ENCODE measurements at regions not wholly inside any gene's neighbourhood (a gene's known extent, or its start where the extent isn't known, plus 50 kb on each side); places are given as distances from the start of the nearest gene placed in this dataset.

GRCh38 chr5:107063511-107063910, 607.2 kb downstream of the EFNA5 start:
- Mint-ChIP-seq H3K27ac (no peak overlapping the region), H3K4me3 (no peak overlapping the region), H3K9me3 (peaks cover 3% of the 10 kb centered on the region), H3K27me3 (ENCODE audit: low read depth, poor library complexity) (no peaks in the 10 kb centered on the region), H3K4me1 (no peaks in the 10 kb centered on the region), H3K36me3 (ENCODE audit: low read depth) (no peaks in the 10 kb centered on the region)
- no peak for TF ChIP-seq CTCF (IDR thresholded peaks at IDR 0.05)
- no peak for DNase-seq

GRCh38 chr5:107058803-107059202, 611.9 kb downstream of the EFNA5 start:
- Mint-ChIP-seq H3K27me3 (ENCODE audit: low read depth, poor library complexity) (no peaks in the 10 kb centered on the region), H3K9me3 (no peaks in the 10 kb centered on the region), H3K36me3 (ENCODE audit: low read depth) (no peaks in the 10 kb centered on the region), H3K27ac (no peak overlapping the region), H3K4me3 (no peak overlapping the region), H3K4me1 (no peaks in the 10 kb centered on the region)
- no peak for TF ChIP-seq CTCF (IDR thresholded peaks at IDR 0.05)
- no peak for DNase-seq

GRCh38 chr5:107058235-107058634, 612.5 kb downstream of the EFNA5 start:
- no peak for DNase-seq
- Mint-ChIP-seq H3K9me3 (no peaks in the 10 kb centered on the region), H3K36me3 (ENCODE audit: low read depth) (no peaks in the 10 kb centered on the region), H3K27me3 (ENCODE audit: low read depth, poor library complexity) (no peaks in the 10 kb centered on the region), H3K4me1 (no peaks in the 10 kb centered on the region), H3K27ac (no peak overlapping the region), H3K4me3 (no peak overlapping the region)
- TF ChIP-seq CTCF (IDR thresholded peaks at IDR 0.05): no peak

GRCh38 chr5:107056278-107056677, 614.5 kb downstream of the EFNA5 start:
- no peak for DNase-seq
- H3K36me3 Mint-ChIP-seq (ENCODE audit: low read depth): no peaks in the 10 kb centered on the region
- H3K9me3 Mint-ChIP-seq: no peaks in the 10 kb centered on the region
- no peaks in the 10 kb centered on the region for H3K4me1 Mint-ChIP-seq
- H3K27me3 Mint-ChIP-seq (ENCODE audit: low read depth, poor library complexity): no peaks in the 10 kb centered on the region
- no peak for TF ChIP-seq CTCF (IDR thresholded peaks at IDR 0.05)
- H3K4me3 Mint-ChIP-seq: no peak overlapping the region
- H3K27ac Mint-ChIP-seq: no peak overlapping the region

GRCh38 chr5:107047048-107047447, 623.7 kb downstream of the EFNA5 start:
- TF ChIP-seq CTCF (IDR thresholded peaks at IDR 0.05): no peak
- Mint-ChIP-seq H3K36me3 (ENCODE audit: low read depth) (no peaks in the 10 kb centered on the region), H3K4me3 (no peak overlapping the region), H3K9me3 (peaks cover 4% of the 10 kb centered on the region), H3K27ac (no peak overlapping the region), H3K27me3 (ENCODE audit: low read depth, poor library complexity) (no peaks in the 10 kb centered on the region), H3K4me1 (no peaks in the 10 kb centered on the region)
- no peak for DNase-seq

GRCh38 chr5:107043665-107044064, 627.1 kb downstream of the EFNA5 start:
- Mint-ChIP-seq H3K9me3 (no peaks in the 10 kb centered on the region), H3K4me3 (no peak overlapping the region), H3K27ac (no peak overlapping the region), H3K27me3 (ENCODE audit: low read depth, poor library complexity) (no peaks in the 10 kb centered on the region), H3K36me3 (ENCODE audit: low read depth) (no peaks in the 10 kb centered on the region), H3K4me1 (no peaks in the 10 kb centered on the region)
- DNase-seq: no peak
- TF ChIP-seq CTCF (IDR thresholded peaks at IDR 0.05): no peak

Data from nephron progenitor cell (in vitro differentiated cells).